ENCODE measurements at regions not wholly inside any gene's neighbourhood (a gene's known extent, or its start where the extent isn't known, plus 50 kb on each side); places are given as distances from the start of the nearest gene placed in this dataset.
"Not testable (repeated sequence)": the region's sequence is repeated elsewhere in the genome, so short reads cannot be mapped to it uniquely, and the experiment has no call there.

DNA sequence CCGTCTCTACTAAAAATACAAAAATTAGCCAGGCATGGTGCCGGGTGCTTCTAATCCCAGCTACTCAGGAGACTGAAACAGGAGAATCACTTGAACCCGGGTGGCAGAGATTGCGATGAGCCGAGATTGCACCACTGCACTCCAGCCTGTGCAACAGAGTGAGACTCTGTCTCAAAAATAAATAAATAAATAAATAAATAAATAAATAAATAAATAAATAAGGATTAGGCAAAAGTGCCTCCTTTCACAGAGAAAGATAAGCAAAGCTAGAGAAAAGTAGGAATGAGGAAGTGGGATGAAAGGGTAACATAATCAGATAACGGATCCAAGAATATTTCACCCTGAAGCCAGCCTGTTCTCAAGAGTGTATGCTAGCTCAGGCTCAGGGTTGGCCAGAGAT lies 869.6 kb upstream of the AUTS2 start:
- TF ChIP-seq EZH2 (IDR thresholded peaks at IDR 0.05; ENCODE audit: insufficient read depth, poor library complexity, severe bottlenecking); EZH2phosphoT487 (IDR thresholded peaks at IDR 0.05; ENCODE audit: insufficient read depth, low read depth): not testable (repeated sequence)

All from GM23248 (cell line).